Breast epithelium (tissue), 3 donors: ENCODE measurements at regions not wholly inside any gene's neighbourhood (a gene's known extent, or its start where the extent isn't known, plus 50 kb on each side); places are given as distances from the start of the nearest gene placed in this dataset.

ENCODE experiments used
- CTCF ChIP-seq, 3 donors: fragments of 450-650 bp; IDR thresholded peaks; one replicate each; pipeline ENCODE4 v1.5.1; 2016 to 2017; ENCODE audit warnings: antibody characterized with exemption in 3 of 3, mild to moderate bottlenecking in 3 of 3, moderate library complexity in 3 of 3
- POLR2AphosphoS5 ChIP-seq, 3 donors: sonication (generic); formaldehyde crosslinking; IDR thresholded peaks; one replicate each; pipeline ENCODE4 v1.6.1; 2017; ENCODE audit warnings: antibody characterized with exemption in 3 of 3

GRCh38 chr17:12591021-12591735, 74.5 kb upstream of the MYOCD start:
- TF ChIP-seq CTCF (IDR thresholded peaks at IDR 0.05) = no peak
- TF ChIP-seq POLR2AphosphoS5 (IDR thresholded peaks at IDR 0.05) = no peak
